ENCODE measurements at regions not wholly inside any gene's neighbourhood (a gene's known extent, or its start where the extent isn't known, plus 50 kb on each side); places are given as distances from the start of the nearest gene placed in this dataset.

- no peak for TF ChIP-seq CTCF (IDR thresholded peaks at IDR 0.05)
- no peak for TF ChIP-seq POLR2A (IDR thresholded peaks at IDR 0.05)
These were observed 92.7 kb upstream of the TMC3 start for GRCh38 chr15:81466741-81467140.
